HG03045 (cell line): ENCODE measurements at regions not wholly inside any gene's neighbourhood (a gene's known extent, or its start where the extent isn't known, plus 50 kb on each side); places are given as distances from the start of the nearest gene placed in this dataset.

ENCODE experiments used
- ATAC-seq: cut with Tn5 transposase; IDR thresholded peaks from one replicate; pipeline ENCODE4 v1.9.1; 2021; ENCODE audit warnings: mild to moderate bottlenecking, moderate library complexity; ENCODE audit not compliant: unreplicated experiment

DNA sequence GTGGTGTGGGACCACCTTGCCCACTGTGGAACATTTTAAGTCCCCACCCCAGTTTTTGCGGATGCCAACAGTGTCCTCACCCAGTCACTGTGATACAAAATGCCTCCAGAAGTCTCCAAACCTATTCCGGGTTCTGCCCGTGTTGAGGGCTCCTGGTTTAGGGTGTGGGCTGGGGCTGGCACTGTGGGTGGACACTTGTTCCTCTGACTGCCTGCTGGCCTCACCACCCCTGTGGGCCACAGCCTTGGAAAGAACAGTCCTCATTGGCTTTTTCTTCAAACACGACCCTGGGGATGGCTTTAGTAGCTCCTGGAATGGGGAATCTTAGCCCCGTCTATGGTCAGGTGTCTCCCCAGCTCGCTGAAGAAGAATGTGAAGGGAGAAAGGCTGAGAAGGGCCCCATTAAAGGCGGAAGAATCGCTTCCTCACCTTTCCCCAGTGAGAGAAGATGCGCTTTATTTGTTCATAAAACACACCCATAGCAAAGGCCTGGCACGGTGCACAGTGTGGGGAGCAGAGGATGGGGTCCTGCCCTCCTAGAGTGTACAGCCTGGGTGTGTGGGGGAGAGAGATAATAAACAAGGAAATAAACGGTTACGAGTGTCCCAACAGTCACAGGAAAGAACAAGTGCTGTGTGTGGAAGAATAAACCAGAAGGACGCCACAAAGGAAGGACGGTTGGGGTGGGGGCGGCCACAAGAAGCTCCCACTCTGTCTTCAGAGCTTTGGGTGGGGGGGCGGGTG is 56.3 kb upstream of the SLC22A11 start:
- no peak for ATAC-seq

GRCh38 chr11:64500176-64501013 is 55.3 kb upstream of the SLC22A11 start:
- no peak for ATAC-seq

DNA sequence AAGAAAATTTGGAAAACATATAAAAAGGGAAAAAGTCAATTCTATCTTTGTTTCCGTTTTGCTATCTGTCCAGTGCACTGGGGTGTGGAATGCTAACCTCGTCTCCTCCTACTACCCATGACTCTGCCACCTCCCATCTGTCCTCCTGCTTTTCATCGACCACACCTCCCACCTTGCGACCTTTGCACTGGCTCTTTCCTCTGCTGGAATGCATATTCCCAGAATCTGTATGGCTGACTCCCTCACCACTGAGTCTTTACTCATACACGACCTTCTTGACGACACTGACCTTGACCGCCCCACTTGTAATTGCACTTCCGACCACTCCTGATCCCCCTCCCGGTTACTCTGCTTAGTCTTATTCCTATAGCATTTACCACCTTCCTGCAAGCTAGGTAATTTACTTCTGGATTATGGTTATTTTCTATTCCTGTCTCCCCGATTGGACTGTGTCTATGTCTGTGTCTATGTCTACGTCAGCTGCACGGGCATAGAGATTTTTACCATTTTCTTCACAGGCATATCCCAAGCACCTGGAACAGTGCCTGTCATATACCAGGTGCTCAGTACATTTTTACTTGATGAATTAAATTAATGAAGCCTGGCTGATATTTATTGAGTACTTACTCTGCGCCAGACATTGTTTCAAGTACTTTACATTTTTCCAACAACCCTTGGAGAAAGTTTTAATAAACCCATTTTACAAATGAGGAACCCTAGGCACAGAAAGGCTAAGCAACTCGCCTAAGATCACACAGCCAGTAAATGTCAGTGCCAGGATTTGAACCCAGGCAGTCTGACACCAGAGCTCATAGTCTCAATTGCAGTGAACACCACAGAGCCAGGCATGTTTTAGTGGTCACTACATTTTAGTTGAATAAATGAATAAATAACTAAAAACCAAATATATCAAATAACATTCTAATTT is 54.0 kb upstream of the SLC22A11 start:
- no peak for ATAC-seq

DNA sequence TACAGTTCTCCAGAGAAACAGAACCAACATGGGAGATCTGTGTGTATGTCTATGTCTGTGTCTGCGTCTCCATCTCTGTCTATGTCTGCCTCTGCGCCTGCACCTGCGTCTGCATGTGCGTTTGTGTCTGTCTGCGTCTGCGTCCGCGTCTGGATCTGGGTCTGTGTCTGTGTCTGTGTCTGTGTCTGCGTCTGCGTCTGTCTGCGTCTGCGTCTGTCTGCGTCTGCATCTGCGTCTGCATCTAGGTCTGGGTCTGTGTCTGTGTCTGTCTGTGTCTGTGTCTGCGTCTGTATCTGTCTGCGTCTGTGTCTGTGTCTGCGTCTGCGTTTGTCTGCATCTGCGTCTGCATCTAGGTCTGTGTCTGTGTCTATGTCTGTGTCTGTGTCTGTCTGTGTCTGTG is 53.1 kb upstream of the SLC22A11 start:
- ATAC-seq: no peak

DNA sequence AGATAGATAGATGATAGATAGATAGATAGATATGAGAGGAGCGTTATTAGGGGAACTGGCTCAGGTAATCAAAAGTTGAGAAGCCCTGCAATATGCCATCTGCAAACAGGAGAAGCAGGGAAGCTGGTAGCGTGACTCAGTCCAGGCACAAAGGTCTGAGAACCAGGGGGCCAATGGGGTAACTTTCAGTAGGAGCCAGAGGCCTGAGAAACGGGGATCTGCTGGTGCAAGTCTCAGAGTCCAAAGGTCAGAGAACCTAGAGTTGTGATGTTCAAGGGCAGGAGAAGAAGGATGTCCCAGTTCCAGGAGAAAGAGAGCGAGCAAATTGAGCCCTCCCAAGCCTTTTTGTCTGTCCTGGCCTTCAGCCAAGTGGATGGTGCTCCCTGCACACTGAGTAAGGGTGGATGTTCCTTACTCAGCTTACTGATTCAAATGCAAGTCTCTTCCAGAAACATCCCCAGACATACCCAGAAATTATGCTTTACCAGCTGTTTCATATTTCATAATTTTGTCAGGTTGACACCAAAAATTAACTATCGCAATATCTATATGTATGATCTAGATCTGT is 52.5 kb upstream of the SLC22A11 start:
- ATAC-seq: no peak

GRCh38 chr11:64504999-64505398 is 50.7 kb upstream of the SLC22A11 start:
- ATAC-seq: no peak
